GDM1 (cell line): ENCODE measurements at regions not wholly inside any gene's neighbourhood (a gene's known extent, or its start where the extent isn't known, plus 50 kb on each side); places are given as distances from the start of the nearest gene placed in this dataset.

Experiments used
- DNase-seq: peaks from one replicate; lab custom pipeline; 2025; lab: John Stamatoyannopoulos, UW

DNA sequence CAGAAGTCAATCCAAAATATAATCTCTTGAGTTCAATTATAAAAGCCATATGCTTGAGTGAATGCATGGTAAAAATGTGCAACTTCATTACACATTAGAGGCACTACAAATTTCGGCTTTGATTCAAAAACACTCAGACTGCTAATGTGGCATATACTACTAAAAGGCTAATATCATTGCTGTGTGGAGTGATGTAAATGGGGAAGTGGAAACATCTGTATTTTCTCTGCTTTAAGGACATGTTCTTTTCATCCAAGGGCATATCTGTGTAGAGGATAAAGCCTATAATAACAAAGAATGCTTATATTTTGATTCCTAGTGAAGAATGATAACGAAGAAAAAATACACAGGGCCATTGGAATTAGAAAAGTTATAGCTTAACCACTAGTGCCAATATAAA, 643.9 kb upstream of the ZNF608 start:
- no peak for DNase-seq

- no peak for DNase-seq
Observed at GRCh38 chr5:125393221-125393815, 646.9 kb upstream of the ZNF608 start.

DNA sequence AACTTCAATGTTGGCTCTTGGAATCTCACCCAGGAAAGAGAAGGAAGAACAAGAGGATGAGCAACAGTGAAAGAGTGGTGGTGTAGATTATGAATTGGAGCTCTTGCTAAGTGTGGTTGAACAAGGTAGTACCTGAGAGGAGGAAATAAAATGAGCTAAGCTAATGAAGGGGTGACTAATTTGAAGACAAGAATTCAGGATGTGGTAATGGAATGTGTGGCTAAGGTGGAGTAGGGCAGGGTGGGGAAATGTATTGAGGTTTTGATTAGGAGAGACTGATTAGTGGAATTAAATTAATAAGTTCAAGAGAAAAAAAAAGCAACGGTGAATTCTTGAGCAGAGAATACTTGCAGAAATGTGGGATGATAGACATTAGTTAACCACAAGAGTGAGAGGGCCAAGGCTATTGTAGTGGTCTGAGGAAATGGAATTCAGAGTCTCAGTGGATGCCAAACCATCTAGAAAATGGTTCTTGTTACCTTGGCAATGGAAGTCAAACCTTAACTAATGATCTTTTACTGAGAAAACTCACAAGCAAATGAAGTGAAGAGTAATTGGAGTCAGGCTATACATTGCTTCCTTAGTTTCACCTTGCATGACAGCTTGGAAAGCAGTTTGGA, 648.3 kb upstream of the ZNF608 start:
- no peak for DNase-seq

DNA sequence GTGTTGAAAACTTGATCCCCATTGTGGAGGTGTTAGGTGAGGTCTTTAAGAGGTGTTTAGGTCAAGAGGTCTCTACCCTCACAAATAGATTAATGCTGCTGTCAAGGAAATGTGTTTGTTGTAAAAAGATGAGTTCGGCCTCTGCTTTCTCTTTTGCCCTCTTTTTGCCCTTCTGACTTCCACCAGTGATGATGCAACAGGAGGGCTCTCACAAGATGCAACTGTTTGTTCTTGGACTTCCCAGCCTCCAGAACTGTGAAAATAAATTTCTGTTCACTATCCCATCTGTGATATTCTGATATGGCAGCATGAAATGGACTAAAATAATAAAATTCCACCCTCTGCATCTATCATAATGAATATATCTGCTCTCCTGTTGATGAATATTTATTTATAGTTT, 650.0 kb upstream of the ZNF608 start:
- DNase-seq, result no peak

- DNase-seq, result no peak
Observed at GRCh38 chr5:125398466-125398865, 652.0 kb upstream of the ZNF608 start.

DNA sequence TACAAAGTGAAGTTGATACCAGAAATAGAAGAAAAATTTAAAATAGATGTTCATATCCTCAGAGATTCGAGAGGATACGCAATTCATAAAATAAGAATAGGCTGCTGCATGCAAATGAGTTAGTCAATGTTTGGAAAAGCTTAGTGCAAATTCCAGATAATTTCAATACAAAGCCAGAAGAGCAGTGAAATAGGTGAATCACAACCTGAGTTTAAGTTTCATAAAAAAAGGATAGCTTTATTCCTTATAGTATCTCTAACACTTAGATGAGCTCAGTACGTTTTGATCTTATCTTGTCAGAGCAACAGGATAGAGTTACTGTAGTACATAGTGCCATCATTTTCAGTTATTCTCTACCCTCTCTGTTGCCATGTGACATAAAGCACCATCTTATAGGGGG, 653.4 kb upstream of the ZNF608 start:
- no peak for DNase-seq

DNA sequence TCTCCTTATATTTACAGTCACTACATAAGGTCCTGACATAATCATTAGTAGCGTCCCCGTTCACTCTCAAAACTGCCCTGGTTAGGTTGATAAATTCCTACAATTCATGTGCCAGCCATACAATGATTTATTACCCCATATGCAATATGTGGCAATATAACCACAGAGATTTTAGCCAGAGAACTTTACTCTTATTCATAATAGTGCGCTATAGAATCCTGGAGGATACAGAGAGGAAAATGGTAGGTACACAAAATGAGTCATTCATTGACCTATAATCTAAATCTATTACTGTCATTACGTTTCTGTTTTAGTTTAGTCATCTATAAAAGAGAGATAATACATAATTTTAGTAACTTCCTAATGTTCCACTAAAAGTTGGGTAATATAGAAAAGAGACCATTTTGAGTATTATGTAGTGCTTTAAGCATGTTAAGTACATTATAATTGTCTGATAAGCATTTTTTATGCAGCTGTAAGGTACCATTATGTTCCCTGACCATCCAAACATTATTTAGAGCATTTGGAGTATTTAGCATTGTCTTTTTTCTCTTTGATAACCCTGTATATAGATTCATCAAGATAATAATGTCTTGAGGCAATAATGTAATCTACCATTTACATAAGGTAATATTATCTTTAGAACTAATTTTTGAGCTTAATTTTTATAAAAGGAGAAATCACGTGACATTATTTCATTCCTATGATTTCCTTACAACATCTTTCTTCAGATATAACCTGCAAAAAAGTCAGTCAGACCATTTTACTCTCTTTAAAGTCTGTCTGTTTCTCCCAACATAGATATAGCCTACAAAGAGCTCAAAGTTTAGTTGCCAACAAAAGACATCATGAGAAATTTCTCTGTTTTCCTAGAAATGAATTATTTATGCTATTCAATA, 655.5 kb upstream of the ZNF608 start:
- no peak for DNase-seq

GRCh38 chr5:125402787-125403186, 656.3 kb upstream of the ZNF608 start:
- DNase-seq, result no peak

DNA sequence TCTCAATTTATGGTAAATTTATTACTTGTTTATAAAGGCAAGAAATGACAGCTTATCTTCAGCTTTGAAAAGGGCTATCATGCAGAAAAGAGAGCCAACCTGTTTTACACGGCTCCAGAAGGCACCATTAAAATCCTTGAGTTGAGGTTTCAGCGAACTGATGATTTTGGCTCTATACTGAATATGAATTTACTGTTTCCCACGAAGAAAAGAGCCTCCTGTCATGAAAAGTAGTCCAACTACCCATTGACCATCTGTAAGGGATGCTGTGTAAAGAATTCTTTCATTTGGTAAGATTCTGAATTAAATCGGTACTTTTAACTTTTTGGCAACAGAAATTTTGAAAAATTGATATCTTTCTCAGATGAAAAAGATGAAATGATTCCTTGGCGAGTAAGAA, 657.6 kb upstream of the ZNF608 start:
- no peak for DNase-seq

GRCh38 chr5:125408448-125409233, 662.2 kb upstream of the ZNF608 start:
- DNase-seq, result no peak

- no peak for DNase-seq
Observed at GRCh38 chr5:125409234-125409860, 662.9 kb upstream of the ZNF608 start.

GRCh38 chr5:125409861-125410536, 663.6 kb upstream of the ZNF608 start:
- DNase-seq, result no peak

DNA sequence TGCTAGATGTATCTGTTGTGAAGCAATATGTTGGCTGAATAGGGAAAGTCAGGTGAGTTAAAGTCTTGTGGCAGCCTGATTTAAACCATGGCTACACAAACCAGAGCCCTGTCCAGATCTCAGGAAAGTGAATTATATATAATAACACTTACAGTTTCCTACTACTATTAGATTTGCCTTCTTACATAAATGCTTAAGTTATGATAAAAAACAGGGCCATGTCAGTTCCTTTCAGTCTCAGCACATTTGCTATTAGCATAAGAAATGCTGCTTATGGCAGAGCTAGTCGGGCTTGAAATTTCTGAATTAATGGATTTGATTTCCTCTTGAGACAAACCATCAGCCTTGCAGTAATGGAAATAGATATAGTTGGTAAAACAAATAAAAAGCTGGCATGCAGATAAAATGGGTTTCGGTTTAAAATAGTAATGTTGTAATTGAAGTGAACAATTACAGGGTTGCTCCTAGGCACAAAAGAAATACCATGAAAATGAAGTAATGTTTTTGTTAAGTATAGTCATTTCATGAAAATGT, 664.2 kb upstream of the ZNF608 start:
- DNase-seq, result no peak

DNA sequence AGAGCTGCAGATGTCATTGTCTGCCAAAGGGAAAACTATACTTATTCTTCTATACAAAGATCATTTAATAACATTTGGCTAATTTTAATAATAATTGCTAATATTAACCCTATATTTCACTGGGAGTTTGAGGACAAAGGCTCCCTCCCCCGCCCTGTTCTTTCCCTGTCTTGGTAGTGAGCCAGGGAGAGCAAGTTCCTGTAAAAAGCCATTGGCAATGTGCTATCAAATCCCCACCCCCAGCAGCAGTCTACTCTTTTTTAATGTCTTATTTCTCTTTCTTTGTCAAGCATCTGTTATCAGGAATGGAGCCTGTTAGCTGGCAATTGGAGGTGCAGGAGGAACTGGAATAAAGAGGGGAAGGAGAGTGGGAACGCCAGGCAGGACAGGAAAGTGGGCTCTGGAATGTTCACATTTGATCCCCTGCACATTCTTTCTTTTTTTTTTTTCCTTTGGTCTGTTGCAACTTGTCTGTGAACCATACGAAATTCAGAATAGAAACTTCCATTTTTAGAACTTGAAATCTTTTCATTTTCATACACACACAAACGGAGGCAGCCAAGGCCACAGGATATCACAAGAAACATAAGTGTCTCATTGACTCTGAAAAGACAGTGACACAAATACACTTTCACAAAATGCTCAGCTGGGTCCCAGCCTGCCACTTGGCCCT, 664.8 kb upstream of the ZNF608 start:
- no peak for DNase-seq

GRCh38 chr5:125411744-125412560, 665.5 kb upstream of the ZNF608 start:
- no peak for DNase-seq

- no peak for DNase-seq
Observed at GRCh38 chr5:125412561-125413495, 666.4 kb upstream of the ZNF608 start.

DNA sequence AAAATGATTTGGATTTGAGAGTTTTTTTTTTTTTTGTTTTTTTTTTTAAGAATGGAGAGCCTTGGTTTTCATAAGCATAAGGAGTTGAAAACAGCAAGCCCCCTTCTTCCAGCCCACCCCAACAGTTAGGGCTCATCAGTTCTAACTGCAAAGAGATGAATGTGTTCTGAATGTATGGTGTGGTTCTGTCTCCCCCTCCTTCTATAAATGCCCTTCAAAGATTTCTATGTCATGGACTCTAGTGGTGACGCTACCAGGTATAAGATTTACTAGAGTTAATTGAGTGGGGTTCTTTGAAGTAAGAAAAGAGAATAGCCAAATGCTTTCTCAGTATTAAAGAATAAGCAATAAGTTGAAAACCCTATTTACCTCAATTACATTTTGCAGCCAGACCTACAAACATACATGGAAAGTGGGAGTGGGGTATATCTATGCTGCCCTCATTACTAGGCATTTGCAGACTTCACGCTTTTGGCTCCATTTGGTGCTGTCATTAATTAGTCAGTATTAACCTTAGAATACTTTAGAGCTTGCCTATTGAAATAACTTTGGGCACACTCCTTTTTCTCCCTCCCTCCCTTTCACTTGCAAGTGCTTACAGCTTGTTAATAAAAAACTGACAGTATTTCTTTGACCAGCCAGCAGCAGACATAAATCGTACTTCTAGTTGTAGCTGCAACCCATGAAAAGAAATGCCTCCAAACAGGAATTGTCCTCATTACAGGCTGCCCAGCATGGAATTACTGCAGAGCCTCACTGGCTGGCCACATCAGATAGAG, 667.2 kb upstream of the ZNF608 start:
- DNase-seq, result no peak

- no peak for DNase-seq
Observed at GRCh38 chr5:125415126-125415525, 668.7 kb upstream of the ZNF608 start.
